MCF 10A (cell line): ENCODE measurements at regions not wholly inside any gene's neighbourhood (a gene's known extent, or its start where the extent isn't known, plus 50 kb on each side); places are given as distances from the start of the nearest gene placed in this dataset.

Experiments used
- BruUV-seq: library from RNA; stranded (reverse); fragments of 400-500 nt; replicated peaks from 2 replicates; lab custom pipeline; 2021; lab: Mats Ljungman, UMichigan
- CTCF ChIA-PET: fragments of 300-600 bp; sonication (Branson Sonifier 250); formaldehyde crosslinking; extraction: SDS; loops from one replicate; lab custom pipeline; 2021; ENCODE audit warnings: antibody characterized with exemption, inconsistent platforms; lab: Yijun Ruan, JAX
- POLR2A ChIA-PET: fragments of 300-600, 350-650 bp; sonication (Branson Sonifier 250); formaldehyde crosslinking; extraction: SDS; loops from one replicate; lab custom pipeline; 2020; ENCODE audit warnings: antibody characterized with exemption, inconsistent platforms; lab: Yijun Ruan, JAX
- DNase-seq: peaks from one replicate; pipeline ENCODE4 v3.0.0-alpha.2; 2018; ENCODE audit not compliant: unreplicated experiment
- H3K27ac Mint-ChIP-seq: one replicate; pipeline ENCODE4 v1.8.0; 2022; ENCODE audit warnings: mild to moderate bottlenecking, low read depth, mixed read lengths; ENCODE audit not compliant: unreplicated experiment
- H3K27me3 Mint-ChIP-seq: one replicate; pipeline ENCODE4 v1.8.0; 2022; ENCODE audit warnings: mixed read lengths; ENCODE audit not compliant: insufficient read depth, unreplicated experiment
- H3K36me3 Mint-ChIP-seq: one replicate; pipeline ENCODE4 v1.8.0; 2022; ENCODE audit warnings: mild to moderate bottlenecking, moderate library complexity, mixed read lengths; ENCODE audit not compliant: insufficient read depth, unreplicated experiment
- H3K4me1 Mint-ChIP-seq: one replicate; pipeline ENCODE4 v1.8.0; 2022; ENCODE audit warnings: mixed read lengths; ENCODE audit not compliant: insufficient read depth, unreplicated experiment
- H3K4me3 Mint-ChIP-seq: one replicate; pipeline ENCODE4 v1.8.0; 2022; ENCODE audit warnings: mild to moderate bottlenecking, moderate library complexity, mixed read lengths; ENCODE audit not compliant: unreplicated experiment
- H3K9me3 Mint-ChIP-seq: one replicate; pipeline ENCODE4 v1.8.0; 2022; ENCODE audit warnings: mixed read lengths; ENCODE audit not compliant: unreplicated experiment
- CTCF ChIP-seq: fragments of 200-600 bp; IDR thresholded peaks from one replicate; pipeline ENCODE4 v1.8.0; 2022; ENCODE audit warnings: antibody characterized with exemption, mild to moderate bottlenecking; ENCODE audit not compliant: unreplicated experiment
- intact Hi-C: fragments of 100-400 bp; cut with micrococcal nuclease; formaldehyde crosslinking; loops from 2 replicates; pipeline ENCODE4 v1.14.1; 2022

GRCh38 chr2:150946831-150947230 lies 314.8 kb downstream of the RBM43 start:
- Mint-ChIP-seq H3K36me3 (no peaks in the 10 kb centered on the region), H3K27me3 (no peaks in the 10 kb centered on the region), H3K4me3 (no peak overlapping the region), H3K9me3 (peaks cover 5% of the 10 kb centered on the region), H3K4me1 (no peaks in the 10 kb centered on the region), H3K27ac (no peak overlapping the region)
- no TSS peak for BruUV-seq
- intact Hi-C loops, result no loop called here
- ChIA-PET POLR2A (interaction anchor here (0.6 kb wide), 1 partner anchor 337 kb away, joined by 3 read pairs; no protein-coding TSS in a partner anchor), CTCF (interaction anchor here (1.0 to 1.4 kb wide), 2 partner anchors 109 to 207 kb away, joined by 3 read pairs; no protein-coding TSS in a partner anchor)
- no peak for DNase-seq
- no peak for TF ChIP-seq CTCF

GRCh38 chr2:150944315-150944714 lies 317.3 kb downstream of the RBM43 start:
- TF ChIP-seq CTCF, result no peak
- no peak for DNase-seq
- H3K4me3 Mint-ChIP-seq, result no peak overlapping the region
- no peak overlapping the region for H3K27ac Mint-ChIP-seq
- no peaks in the 10 kb centered on the region for H3K4me1 Mint-ChIP-seq
- BruUV-seq, result no TSS peak
- no peaks in the 10 kb centered on the region for H3K9me3 Mint-ChIP-seq
- H3K27me3 Mint-ChIP-seq, result no peaks in the 10 kb centered on the region
- ChIA-PET POLR2A (no interaction called here), CTCF (no interaction called here)
- H3K36me3 Mint-ChIP-seq, result no peaks in the 10 kb centered on the region
- intact Hi-C loops, result no loop called here

DNA sequence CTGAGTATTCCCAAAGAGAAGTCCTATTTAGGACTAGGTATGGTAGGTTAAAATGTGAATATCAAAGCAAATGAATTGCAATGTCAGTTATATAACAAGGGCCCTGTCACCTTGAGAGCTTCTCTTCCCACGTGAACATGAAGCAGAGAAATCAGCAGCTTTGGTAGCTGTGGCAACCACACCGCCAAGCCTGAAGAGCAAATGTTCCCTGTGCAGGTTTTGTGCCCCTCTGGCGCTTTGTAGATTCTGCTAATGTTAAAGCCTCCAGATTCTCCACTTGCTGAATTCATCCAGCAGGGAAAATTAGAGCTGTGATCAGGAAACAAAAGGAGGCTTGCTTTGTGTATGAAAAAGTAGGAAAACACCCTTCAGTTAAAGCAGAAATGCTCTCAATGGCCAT lies 322.6 kb downstream of the RBM43 start:
- CTCF ChIA-PET, result no interaction called here
- Mint-ChIP-seq H3K27ac (no peak overlapping the region), H3K9me3 (no peaks in the 10 kb centered on the region), H3K36me3 (no peaks in the 10 kb centered on the region), H3K4me3 (no peak overlapping the region), H3K27me3 (no peaks in the 10 kb centered on the region), H3K4me1 (no peaks in the 10 kb centered on the region)
- TF ChIP-seq CTCF, result no peak
- DNase-seq, result no peak
- POLR2A ChIA-PET, result interaction anchor here (0.5 kb wide), 1 partner anchor 14 kb away, joined by 3 read pairs; no protein-coding TSS in a partner anchor
- intact Hi-C loops, result no loop called here
- BruUV-seq, result no TSS peak

GRCh38 chr2:150938527-150938926 lies 323.1 kb downstream of the RBM43 start:
- TF ChIP-seq CTCF, result no peak
- Mint-ChIP-seq H3K27ac (no peak overlapping the region), H3K9me3 (no peaks in the 10 kb centered on the region), H3K36me3 (no peaks in the 10 kb centered on the region), H3K27me3 (no peaks in the 10 kb centered on the region), H3K4me3 (no peak overlapping the region), H3K4me1 (no peaks in the 10 kb centered on the region)
- ChIA-PET POLR2A (no interaction called here), CTCF (no interaction called here)
- BruUV-seq, result no TSS peak
- intact Hi-C loops, result no loop called here
- DNase-seq, result no peak
